ENCODE measurements at regions not wholly inside any gene's neighbourhood (a gene's known extent, or its start where the extent isn't known, plus 50 kb on each side); places are given as distances from the start of the nearest gene placed in this dataset.

DNA sequence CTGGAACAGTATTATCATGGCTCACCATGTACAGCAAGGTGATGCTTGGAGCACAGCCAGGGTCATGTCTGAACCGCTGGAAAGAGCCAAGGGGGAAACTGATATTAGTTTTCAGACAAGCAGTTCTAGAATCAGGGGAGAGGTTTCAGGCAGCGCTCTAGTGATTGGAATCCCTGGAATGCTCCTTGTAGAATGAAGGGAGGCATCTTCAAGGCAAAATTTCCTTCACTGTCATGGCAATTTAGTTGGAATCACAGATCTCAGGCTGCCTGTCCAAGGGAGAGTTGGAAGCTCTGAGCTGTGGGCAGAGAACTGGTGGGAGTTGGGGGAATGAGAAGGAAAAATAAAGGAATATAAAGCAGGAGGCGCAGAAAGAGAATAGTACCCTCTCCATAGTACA is 737.1 kb downstream of the PTPRU start:
- no peak for TF ChIP-seq GATA2 (IDR thresholded peaks at IDR 0.05; ENCODE audit: low read depth, low read length)
- no peak for TF ChIP-seq GATA3 (IDR thresholded peaks at IDR 0.05; ENCODE audit: low read depth, low read length)

All from SH-SY5Y (cell line).